BJ (cell line): ENCODE measurements at regions not wholly inside any gene's neighbourhood (a gene's known extent, or its start where the extent isn't known, plus 50 kb on each side); places are given as distances from the start of the nearest gene placed in this dataset.

Experiments used
- CTCF ChIA-PET: fragments of 350-600 bp; formaldehyde crosslinking; extraction: SDS; loops from one replicate; lab custom pipeline; 2021; ENCODE audit warnings: antibody characterized with exemption, inconsistent platforms; lab: Yijun Ruan, JAX
- POLR2A ChIA-PET: fragments of 300-600 bp; sonication (Branson Sonifier 250); formaldehyde crosslinking; extraction: SDS; loops from one replicate; lab custom pipeline; 2021; ENCODE audit warnings: antibody characterized with exemption; lab: Charles Lee
- DNase-seq: peaks from one replicate; pipeline ENCODE4 v3.0.0-alpha.2; 2011; ENCODE audit warnings: low read depth
- H3K27me3 ChIP-seq: 2 replicates; pipeline ENCODE4 v1.6.0; 2011; ENCODE audit warnings: low read length; ENCODE audit not compliant: control insufficient read depth, insufficient read depth
- H3K36me3 ChIP-seq: 2 replicates; pipeline ENCODE4 v1.5.1; 2011; ENCODE audit warnings: low read length; ENCODE audit not compliant: control insufficient read depth, insufficient read depth
- H3K4me3 ChIP-seq: 2 replicates; pipeline ENCODE4 v1.5.1; 2011; ENCODE audit warnings: low read depth, mild to moderate bottlenecking, control low read depth, low read length
- TF ChIP-seq, protein P1 (sequence below): IDR thresholded peaks from 2 replicates; pipeline ENCODE4 v1.5.1; 2011; ENCODE audit warnings: low read depth, mild to moderate bottlenecking, control low read depth, inconsistent platforms, low read length, moderate library complexity; ENCODE audit not compliant: insufficient read depth

DNA sequence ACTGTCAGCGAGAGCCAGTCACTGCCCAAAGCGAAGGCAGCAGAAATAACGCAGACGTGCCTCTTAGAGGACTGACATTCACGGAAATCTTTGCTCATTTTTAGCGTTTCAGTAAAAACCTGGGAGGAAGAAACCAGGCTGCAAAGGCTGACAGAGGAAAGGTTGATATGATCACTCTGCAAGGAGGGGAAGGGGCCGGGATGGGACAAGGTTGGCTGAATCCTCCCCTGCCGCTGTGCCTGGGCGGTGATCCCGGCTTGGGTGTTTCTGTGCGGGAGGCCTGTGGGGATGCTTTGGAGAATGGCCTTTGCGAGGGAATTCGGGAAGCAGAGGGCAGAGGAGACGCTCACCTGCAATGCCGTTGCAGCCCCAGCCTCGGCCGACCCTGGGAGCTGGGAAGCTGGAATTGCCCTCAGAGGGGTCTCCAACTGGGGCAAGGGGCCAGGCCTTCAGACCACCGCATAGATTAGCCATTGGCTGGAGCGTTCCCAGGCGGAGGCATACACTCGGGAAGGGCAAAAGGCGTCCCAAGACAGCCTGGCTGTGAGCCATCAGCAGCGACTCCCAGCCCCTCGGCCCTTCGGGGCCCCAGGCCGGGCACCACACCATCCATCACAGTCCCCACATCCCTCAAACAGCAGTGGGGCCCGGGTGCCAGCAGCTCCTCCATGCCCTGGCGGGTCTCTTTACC is 111.7 kb upstream of the GPC1 start:
- TF ChIP-seq, protein P1, sequence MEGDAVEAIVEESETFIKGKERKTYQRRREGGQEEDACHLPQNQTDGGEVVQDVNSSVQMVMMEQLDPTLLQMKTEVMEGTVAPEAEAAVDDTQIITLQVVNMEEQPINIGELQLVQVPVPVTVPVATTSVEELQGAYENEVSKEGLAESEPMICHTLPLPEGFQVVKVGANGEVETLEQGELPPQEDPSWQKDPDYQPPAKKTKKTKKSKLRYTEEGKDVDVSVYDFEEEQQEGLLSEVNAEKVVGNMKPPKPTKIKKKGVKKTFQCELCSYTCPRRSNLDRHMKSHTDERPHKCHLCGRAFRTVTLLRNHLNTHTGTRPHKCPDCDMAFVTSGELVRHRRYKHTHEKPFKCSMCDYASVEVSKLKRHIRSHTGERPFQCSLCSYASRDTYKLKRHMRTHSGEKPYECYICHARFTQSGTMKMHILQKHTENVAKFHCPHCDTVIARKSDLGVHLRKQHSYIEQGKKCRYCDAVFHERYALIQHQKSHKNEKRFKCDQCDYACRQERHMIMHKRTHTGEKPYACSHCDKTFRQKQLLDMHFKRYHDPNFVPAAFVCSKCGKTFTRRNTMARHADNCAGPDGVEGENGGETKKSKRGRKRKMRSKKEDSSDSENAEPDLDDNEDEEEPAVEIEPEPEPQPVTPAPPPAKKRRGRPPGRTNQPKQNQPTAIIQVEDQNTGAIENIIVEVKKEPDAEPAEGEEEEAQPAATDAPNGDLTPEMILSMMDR, result no peak

DNA sequence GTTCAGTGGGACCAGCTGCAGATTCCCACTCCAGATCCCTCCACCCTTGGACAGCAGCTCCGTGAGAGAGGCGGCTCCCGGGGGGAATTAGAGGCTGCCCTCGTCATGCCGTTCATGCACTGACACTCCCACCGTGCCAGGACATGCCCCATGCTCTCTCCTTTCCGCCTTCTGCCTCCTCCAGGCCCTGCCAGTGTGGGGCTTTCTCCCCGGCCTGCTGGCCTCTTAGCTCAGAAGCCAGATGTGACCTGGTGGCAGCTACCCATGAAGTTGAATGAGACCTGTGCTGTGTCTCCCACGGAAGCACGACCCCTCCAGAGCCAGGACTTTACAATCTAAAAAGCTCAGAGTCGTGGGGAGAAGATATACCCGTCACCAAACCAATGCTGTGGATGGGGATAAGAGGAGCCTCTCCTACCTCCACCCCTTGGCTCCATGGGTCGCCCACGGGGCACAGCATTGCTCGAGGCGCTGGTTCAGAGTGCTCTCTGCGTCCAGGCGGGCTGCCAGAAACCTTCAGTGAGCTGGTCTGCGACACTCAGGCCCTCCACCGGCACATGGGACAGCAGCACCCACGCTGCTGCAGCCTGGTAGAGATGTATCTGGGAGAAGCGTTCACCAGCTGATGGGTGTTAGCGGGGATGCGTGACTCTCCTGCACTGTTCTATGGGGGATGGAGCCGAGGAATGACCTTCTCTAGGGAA is 111.0 kb upstream of the GPC1 start:
- POLR2A ChIA-PET, result no interaction called here

More for the DNA sequence above, 111.7 kb upstream of the GPC1 start:
- Histone ChIP-seq H3K4me3 (no peak overlapping the region), H3K27me3 (no peaks in the 10 kb centered on the region), H3K36me3 (no peaks in the 10 kb centered on the region)
- DNase-seq, result no peak
- CTCF ChIA-PET, result interaction anchor here (1.1 kb wide), 1 partner anchor 66 kb away, joined by 3 read pairs; no protein-coding TSS in a partner anchor
- POLR2A ChIA-PET, result no interaction called here

DNA sequence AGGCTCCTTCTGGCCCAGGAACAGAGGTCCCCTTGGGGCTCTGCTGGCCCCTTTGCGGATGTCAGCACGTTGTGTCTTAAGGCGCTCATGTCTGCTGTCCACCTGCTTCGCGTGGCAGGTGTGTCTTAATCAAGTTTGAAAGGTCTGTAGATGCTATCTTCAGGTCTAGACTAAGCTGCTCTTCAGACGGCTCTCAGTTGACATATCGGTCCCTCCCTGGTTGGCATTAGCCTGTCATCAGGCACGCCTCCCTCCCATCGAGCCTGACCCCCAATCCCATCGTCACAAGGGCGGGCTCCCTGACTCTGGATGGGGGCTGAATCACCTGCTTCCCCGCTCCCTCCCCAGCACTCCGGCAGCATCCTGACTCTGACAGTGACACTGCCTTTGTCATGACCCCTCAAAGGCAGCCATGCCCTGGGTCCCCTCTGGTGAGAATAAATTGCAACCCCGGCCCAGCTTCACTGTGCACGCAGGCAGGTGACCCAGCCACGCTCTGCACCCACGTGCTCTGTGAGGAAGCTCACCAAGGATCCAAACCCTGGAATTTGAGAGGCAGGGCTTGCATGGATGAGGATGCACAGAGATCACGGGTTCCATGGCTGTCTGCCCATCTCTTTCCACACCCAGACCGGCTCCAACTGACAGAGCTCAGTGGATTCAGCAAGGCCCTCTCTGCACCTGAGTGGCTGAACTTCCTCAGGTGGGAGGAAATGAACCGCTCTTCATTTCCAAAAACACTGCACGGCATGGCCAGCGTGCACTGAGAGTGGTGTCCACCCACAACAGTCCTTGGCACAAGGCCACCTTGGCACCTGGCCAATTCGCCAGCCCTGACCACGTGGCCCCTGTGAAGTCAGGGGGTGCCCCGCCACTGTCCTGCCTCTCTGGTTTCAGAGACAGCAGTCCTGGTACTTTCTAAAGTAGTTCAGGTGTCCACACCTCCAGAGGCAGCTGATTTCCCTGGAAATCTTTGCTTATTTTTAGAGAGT is 110.2 kb upstream of the GPC1 start:
- no peaks in the 10 kb centered on the region for H3K36me3 ChIP-seq
- H3K27me3 ChIP-seq, result peaks cover 2% of the 10 kb centered on the region; the same call in 1 of the 2 replicates
- POLR2A ChIA-PET, result no interaction called here
- H3K4me3 ChIP-seq, result no peak overlapping the region
- TF ChIP-seq, protein P1, result no peak
- DNase-seq, result no peak
- CTCF ChIA-PET, result interaction anchor here (1.1 to 1.3 kb wide), 2 partner anchors 68 to 93 kb away, joined by 3 to 4 read pairs; no protein-coding TSS in a partner anchor

More for the DNA sequence above, 111.0 kb upstream of the GPC1 start:
- H3K36me3 ChIP-seq, result no peaks in the 10 kb centered on the region
- CTCF ChIA-PET, result interaction anchor here (1.1 to 1.3 kb wide), 2 partner anchors 67 to 92 kb away, joined by 3 to 4 read pairs; no protein-coding TSS in a partner anchor
- H3K4me3 ChIP-seq, result no peak overlapping the region
- no peaks in the 10 kb centered on the region for H3K27me3 ChIP-seq
- TF ChIP-seq, protein P1, result no peak
- DNase-seq, result no peak

DNA sequence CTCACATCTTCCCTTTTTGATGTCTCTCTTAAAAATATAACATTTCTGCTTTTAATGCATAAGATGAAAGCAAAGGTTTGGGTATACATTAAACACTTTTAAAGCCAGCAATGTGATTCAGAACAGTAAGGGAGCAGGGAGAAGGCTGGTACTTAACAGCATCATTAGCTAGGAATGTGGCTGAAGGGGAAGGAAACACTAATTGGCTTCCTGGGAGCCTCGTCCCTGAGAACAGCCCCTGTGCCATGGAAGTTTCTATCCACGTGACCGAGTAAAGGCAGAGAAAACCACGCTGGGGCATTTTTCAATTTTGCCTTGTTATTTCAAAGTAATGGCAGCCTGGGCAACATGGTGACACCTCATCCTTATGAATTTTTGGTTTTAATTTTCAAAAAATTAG is 109.2 kb upstream of the GPC1 start:
- no peak for DNase-seq
- POLR2A ChIA-PET, result no interaction called here
- no peak overlapping the region for H3K4me3 ChIP-seq
- H3K36me3 ChIP-seq, result no peaks in the 10 kb centered on the region
- TF ChIP-seq, protein P1, result no peak
- CTCF ChIA-PET, result interaction anchor here (0.7 kb wide), 1 partner anchor 104 kb away, joined by 3 read pairs; no protein-coding TSS in a partner anchor
- H3K27me3 ChIP-seq, result peaks cover 2% of the 10 kb centered on the region; the same call in 1 of the 2 replicates
